HEK293T (cell line): ENCODE measurements at regions not wholly inside any gene's neighbourhood (a gene's known extent, or its start where the extent isn't known, plus 50 kb on each side); places are given as distances from the start of the nearest gene placed in this dataset.

Source experiments
- ARNT ChIP-seq: fragments of 450-650 bp; IDR thresholded peaks from 2 replicates; pipeline ENCODE4 v1.6.1; 2017; ENCODE audit warnings: mild to moderate bottlenecking
- BHLHE40 ChIP-seq: fragments of 450-650 bp; IDR thresholded peaks from 2 replicates; pipeline ENCODE4 v1.6.1; 2016; ENCODE audit warnings: mild to moderate bottlenecking, moderate library complexity, borderline replicate concordance
- FOXA1 ChIP-seq: fragments of 450-650 bp; IDR thresholded peaks from 2 replicates; pipeline ENCODE4 v1.6.1; 2016; ENCODE audit warnings: mild to moderate bottlenecking
- LEF1 ChIP-seq: fragments of 450-650 bp; IDR thresholded peaks from 2 replicates; pipeline ENCODE4 v1.6.1; 2017; ENCODE audit warnings: mild to moderate bottlenecking, borderline replicate concordance
- SP1 ChIP-seq: fragments of 450-650 bp; IDR thresholded peaks from 2 replicates; pipeline ENCODE4 v1.6.1; 2017
- SUZ12 ChIP-seq: fragments of 450-650 bp; IDR thresholded peaks from 2 replicates; pipeline ENCODE4 v1.6.1; 2016; ENCODE audit warnings: mild to moderate bottlenecking
- TARDBP ChIP-seq: fragments of 450-650 bp; IDR thresholded peaks from 2 replicates; pipeline ENCODE4 v1.6.1; 2016

DNA sequence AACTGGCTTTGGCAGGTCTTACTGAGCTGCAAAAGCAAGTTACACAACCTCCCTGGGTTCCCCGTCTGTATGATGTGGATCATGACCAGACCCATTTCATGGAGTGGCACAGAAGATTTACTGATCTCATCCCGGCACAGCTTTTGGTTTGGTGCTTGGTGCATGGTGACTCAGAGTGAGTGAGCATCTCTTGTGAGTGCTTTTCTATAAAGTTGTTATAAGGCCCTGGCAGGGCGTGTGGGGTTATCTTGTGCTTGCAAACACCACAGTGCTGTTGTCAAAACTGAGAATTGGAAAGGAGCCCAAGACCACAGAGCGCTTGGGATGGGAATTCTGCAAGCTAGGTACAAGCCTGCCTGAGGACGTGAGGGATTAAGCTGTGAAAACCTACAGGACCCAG, 425.2 kb downstream of the GADD45G start:
- TF ChIP-seq TARDBP (no peak), LEF1 (no peak), BHLHE40 (no peak), SP1 (no peak), SUZ12 (no peak), FOXA1 (no peak), ARNT (no peak)
